HS-5 (cell line): ENCODE measurements at regions not wholly inside any gene's neighbourhood (a gene's known extent, or its start where the extent isn't known, plus 50 kb on each side); places are given as distances from the start of the nearest gene placed in this dataset.

Experiments used
- DNase-seq: peaks from one replicate; pipeline ENCODE4 v3.0.0-alpha.2; 2012; ENCODE audit warnings: low read depth

- DNase-seq = no peak
Observed at GRCh38 chr3:159899166-159899565, 89.5 kb upstream of the IL12A start.

DNA sequence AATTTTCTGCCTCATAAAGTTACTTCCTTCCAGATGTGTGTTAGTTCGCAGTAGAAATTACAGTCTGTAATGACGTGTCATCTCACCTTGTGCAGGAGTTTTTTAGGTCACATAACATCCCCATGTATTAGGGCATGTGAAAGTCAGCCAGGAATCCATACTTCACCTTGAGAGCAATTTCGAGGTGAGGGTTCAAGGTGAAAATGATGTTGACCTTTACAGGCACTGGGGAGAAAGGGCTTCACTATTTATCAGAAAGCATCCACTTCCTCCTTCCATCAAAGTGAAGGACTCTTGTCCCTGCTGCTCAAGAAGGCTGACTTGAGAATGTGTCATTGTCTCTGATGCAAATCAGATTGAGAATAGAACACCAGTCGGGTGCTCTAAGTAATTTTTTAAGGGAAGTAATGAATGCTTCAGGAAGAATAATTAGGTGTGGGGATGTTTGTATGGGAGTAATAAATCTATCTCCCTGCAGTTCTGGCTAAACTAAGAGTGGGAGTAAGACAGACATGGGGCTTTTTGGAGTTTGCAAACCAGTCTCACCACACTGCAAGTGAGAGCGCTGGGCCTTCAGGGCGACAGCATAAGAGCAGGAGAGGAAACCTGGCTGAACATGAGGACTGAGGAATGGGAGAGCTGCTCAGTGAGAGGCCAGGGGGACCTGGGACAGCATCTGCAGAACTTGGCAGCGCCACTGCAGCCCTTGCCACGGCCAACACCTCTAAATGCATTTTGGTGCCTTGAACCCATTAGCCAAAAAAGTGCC is 85.9 kb upstream of the IL12A start:
- DNase-seq = no peak

- DNase-seq = no peak
Observed at GRCh38 chr3:159904455-159904854, 84.2 kb upstream of the IL12A start.

- no peak for DNase-seq
Observed at GRCh38 chr3:159904911-159905310, 83.7 kb upstream of the IL12A start.

- no peak for DNase-seq
Observed at GRCh38 chr3:159907828-159908227, 80.8 kb upstream of the IL12A start.

DNA sequence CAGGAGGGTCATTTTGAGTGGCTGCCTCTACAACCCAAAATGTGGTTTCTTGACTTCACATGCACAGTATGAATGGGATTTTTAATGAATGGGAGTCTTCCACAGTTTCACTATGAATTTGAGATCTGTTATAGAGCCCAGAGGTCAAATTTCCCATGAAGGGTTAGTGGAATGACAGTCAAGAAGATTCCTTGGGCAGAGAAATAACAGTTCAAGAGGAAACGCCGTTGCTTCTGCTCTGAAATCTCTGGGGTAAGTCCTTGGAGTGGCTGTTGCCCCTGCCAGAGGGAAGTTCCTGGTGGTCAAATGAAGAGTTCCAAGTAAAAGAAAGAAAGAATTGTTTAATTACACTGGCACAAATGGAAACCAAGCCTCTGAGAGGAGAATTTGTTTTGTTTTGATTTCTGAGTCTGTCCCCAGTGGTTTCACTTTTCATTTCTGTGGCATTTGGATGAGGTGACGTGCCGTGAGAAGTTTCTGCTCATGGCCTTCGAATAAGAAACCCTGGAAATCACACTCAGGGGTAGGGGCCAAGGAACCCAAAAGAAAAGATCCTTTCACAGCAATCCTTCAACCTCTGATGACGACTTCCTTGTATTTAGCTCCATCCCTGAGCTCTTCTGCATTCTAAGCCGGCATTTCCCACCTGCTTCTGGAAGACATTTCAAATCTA is 77.5 kb upstream of the IL12A start:
- DNase-seq = no peak

DNA sequence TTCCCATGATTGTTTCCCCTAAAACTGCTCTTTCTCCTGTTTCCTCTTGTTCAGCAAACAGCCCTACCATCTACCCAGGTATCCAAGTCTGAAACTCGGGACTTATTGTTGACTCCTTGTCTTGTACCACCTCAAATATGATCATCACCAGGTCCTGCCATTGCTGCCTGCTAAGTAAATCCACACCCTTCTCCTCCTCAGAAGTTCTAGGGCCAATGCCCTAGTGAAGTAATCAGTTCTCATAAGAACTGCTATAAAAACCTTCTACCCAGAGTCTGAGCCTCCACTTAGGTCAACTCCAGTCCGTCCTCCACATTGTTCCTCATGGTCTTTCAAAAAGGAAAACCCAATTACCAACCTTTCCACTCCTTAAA is 77.0 kb upstream of the IL12A start:
- no peak for DNase-seq

DNA sequence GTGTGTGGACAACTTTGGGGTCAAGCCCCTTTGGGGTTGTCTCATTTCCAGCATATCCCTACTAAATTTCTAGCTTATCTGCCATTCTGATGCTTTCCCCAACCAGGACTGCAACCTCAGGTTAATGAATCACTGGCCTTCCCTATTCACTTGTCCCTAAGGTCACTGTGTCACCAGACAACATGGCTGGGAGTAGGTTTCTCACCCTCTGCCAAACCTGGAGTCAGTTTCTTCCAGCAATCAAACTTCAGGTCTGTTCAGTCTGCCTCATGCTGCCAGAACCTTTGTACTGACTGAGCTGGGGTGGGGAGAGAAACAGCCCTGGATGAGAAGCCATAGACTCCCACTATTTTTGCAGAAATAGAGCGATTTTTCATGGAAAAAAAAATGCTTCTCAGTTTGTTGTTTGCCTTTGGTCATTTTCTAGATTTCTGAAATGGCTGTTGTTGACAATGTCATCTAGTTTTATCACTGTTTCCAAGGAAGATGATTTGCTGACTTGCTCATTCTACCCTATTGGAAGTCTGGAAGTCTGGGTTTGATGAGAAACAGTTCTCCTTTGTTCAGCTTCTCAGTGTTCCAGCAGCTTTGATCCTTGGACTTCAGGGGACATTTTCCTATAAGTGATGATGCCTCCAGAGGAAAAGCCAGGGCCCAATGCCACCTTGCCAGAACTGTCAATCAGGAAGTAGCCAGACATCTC is 74.8 kb upstream of the IL12A start:
- no peak for DNase-seq

- DNase-seq = no peak
Observed at GRCh38 chr3:159914426-159914825, 74.2 kb upstream of the IL12A start.

DNA sequence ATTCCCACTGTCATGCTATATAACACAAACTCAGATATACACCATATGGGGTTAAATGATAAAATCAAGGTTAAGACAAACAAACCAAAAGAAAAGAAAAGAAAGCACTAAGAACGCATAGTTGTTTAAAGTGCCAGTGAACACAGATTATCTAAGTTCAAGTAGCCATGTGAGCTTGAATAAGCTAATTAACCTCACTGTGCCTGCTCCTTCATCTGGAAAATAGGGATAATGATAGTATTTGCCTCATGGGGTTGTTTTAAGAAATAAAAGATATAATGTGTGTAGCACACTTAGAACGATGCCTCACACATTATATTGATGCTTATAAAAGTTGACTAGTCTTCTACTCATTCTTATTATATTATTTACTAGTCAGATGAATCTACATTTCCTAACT is 72.6 kb upstream of the IL12A start:
- DNase-seq = no peak

DNA sequence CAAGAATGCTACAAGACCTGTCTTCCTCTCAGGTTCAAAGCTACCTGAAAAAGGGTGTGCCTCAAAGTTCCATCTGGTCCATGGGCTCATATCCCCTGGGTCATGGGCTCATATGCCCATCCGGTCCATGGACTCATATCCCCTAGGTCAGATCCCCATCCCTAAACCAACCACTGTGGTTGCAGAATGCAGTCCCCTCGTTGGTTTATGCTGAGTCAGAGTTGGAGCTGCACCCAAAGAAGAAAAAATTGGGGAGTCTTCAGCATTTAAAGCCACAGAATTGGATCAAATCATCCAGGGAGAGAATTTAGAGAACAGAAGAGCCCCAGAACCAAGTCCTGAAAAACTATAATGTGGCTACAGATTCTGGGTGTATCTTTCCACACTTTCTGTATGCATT is 71.5 kb upstream of the IL12A start:
- DNase-seq = no peak

DNA sequence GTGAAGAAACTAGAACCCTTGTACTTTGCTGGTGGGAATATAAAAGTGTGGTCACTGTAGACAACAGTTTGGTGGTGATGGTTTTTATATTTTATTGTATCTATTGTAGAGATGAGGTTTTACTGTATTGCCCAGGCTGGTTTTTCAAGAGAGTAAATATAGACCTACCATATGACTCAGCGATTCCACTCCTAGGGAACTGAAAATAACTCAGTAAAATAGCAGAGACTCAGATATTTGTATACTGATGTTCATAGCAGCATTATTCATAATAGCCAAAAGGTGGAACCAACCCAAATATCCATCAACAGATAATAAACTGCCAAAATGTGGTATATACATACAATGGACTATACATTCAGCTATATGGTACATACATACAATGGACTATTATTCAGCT is 68.8 kb upstream of the IL12A start:
- DNase-seq = no peak

DNA sequence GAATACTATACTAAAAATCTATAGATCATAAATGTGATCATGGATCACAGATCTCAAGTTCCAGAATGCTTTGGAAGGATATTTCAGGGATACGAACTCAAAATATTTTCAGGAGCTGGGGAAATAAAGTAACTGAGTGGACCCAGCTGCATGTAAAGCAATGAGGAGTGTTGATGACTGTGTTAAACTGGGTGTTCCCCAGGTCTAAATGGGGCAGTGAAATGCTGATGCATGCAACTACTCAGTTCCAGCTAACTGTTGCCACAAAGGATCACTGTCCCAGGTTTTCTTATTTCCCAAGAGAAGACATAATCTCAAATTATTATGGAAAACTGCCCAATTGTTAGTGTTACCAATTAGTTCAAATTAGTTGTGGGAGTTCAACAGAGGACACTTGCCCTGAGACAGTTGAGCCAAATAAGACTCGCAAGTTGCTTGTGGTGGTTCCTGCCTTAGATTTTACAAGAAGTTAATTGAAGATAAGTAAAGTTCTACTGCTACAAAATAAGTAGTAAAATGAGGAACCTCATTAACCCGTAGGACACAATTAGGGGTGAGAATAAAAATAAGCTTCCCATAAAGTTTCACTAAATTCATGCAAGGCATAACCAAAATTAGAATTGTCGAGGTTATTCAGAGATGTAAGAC is 66.3 kb upstream of the IL12A start:
- DNase-seq = no peak

GRCh38 chr3:159922861-159923312 is 65.7 kb upstream of the IL12A start:
- no peak for DNase-seq

GRCh38 chr3:159923336-159923735 is 65.3 kb upstream of the IL12A start:
- no peak for DNase-seq

DNA sequence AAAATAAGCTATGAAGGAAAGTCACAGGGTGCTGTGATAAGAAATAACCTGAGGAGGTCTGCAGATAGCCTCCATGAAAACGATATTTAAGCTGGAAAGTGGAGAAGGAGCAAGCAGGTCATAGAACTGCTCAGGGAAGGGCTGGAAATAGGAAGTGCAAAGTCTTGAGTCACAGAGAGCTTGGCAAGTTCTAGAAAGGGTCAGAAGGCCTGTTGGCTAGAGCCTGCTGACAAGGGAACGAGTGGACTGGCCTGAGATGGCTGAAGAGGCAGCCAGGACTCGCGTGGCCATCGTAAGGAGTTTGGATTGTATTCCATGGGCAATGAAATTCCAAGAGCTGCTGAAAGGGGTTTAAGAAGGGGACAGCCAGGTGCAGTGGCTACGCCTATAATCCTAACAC is 64.7 kb upstream of the IL12A start:
- no peak for DNase-seq

DNA sequence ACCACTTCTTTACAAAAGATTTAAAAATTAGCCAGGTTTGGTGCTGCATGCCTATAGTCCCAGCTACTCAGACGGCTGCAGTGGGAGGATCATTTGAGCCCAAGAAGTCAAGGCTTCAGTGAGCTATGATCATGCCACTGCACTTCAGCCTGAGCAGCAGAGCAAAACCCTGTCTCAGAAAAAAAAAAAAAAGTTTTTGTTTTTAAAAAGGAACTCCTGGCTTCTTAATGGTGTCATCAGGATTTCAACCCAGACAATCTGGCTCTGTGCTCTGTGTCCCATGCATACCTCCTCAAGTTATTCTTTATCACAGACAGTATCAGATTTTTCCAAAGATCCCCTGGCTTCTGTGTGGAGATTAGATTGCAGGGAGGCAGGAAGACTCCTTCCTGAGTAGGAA is 64.2 kb upstream of the IL12A start:
- no peak for DNase-seq

- no peak for DNase-seq
Observed at GRCh38 chr3:159925248-159925647, 63.4 kb upstream of the IL12A start.

- DNase-seq = no peak
Observed at GRCh38 chr3:159926573-159926972, 62.1 kb upstream of the IL12A start.

- DNase-seq = no peak
Observed at GRCh38 chr3:159928071-159928491, 60.6 kb upstream of the IL12A start.

DNA sequence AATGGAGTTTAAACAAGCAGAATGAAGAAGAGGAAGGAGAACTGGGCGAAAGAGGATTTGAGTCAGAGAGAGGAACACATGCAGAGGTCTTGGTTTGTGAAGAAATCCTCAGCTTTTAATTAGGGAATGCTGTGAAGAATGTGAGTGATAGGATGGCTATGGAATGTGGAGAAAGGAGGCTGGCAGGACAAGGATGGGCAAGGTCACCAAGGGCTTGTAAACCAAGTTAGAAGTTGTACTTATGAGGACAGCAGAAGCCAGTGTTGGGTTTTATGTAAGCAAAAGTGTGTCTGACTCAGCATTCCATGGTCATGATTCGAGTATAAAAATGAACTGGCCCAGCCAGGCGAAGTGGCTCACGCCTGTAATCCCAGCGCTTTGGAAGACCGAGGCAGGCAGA is 60.0 kb upstream of the IL12A start:
- DNase-seq = peak; percentile 99
